HFF-Myc (cell line): ENCODE measurements at regions not wholly inside any gene's neighbourhood (a gene's known extent, or its start where the extent isn't known, plus 50 kb on each side); places are given as distances from the start of the nearest gene placed in this dataset.

ENCODE experiments used
- DNase-seq: peaks from one replicate; pipeline ENCODE4 v3.0.0-alpha.2; 2011; ENCODE audit warnings: low read depth; ENCODE audit errors: extremely low read depth
- H3K4me3 ChIP-seq: replicated peaks from 2 replicates; pipeline ENCODE4 v1.5.1; 2011; ENCODE audit warnings: low read depth, mild to moderate bottlenecking, control low read depth, low read length
- CTCF ChIP-seq: IDR thresholded peaks from 2 replicates; pipeline ENCODE4 v1.5.1; 2012; ENCODE audit warnings: mild to moderate bottlenecking, low read depth, low read length, control low read depth; ENCODE audit errors: missing control alignments

- DNase-seq = no peak
- no peak overlapping the region for H3K4me3 ChIP-seq
- TF ChIP-seq CTCF = no peak
Measured at GRCh38 chr21:19921211-19921610, 1077.0 kb upstream of the NCAM2 start.

GRCh38 chr21:19922122-19922521 lies 1076.1 kb upstream of the NCAM2 start:
- H3K4me3 ChIP-seq = no peak overlapping the region
- DNase-seq = no peak
- no peak for TF ChIP-seq CTCF

GRCh38 chr21:19935467-19935866 lies 1062.7 kb upstream of the NCAM2 start:
- no peak for TF ChIP-seq CTCF
- no peak overlapping the region for H3K4me3 ChIP-seq
- no peak for DNase-seq

GRCh38 chr21:19937619-19938018 lies 1060.6 kb upstream of the NCAM2 start:
- no peak for TF ChIP-seq CTCF
- H3K4me3 ChIP-seq = no peak overlapping the region
- no peak for DNase-seq

- DNase-seq = no peak
- no peak overlapping the region for H3K4me3 ChIP-seq
- no peak for TF ChIP-seq CTCF
Measured at GRCh38 chr21:19941626-19942025, 1056.6 kb upstream of the NCAM2 start.

- H3K4me3 ChIP-seq = no peak overlapping the region
- no peak for DNase-seq
- no peak for TF ChIP-seq CTCF
Measured at GRCh38 chr21:19950347-19950746, 1047.9 kb upstream of the NCAM2 start.

GRCh38 chr21:19969156-19969555 lies 1029.1 kb upstream of the NCAM2 start:
- no peak overlapping the region for H3K4me3 ChIP-seq
- TF ChIP-seq CTCF = no peak
- DNase-seq = no peak
